GM23338 (cell line): ENCODE measurements at regions not wholly inside any gene's neighbourhood (a gene's known extent, or its start where the extent isn't known, plus 50 kb on each side); places are given as distances from the start of the nearest gene placed in this dataset.

Experiments used
- ATAC-seq: fragments of 200-7000 bp; cut with Tn5 transposase; 3 replicates; pipeline ENCODE4 v1.9.1; 2020
- DNase-seq: peaks from one replicate; pipeline ENCODE4 v3.0.0-alpha.2; 2015; ENCODE audit warnings: low spot score
- H2AFZ ChIP-seq: fragments of 200-600 bp; sonication (generic); 2 replicates; pipeline ENCODE4 v1.8.0; 2016; ENCODE audit warnings: antibody characterized with exemption, mild to moderate bottlenecking, moderate library complexity
- H3F3A ChIP-seq: fragments of 200-600 bp; sonication (generic); replicated peaks from 2 replicates; pipeline ENCODE4 v1.8.0; 2017; ENCODE audit warnings: antibody characterized with exemption, mixed run types, low read depth
- H3K27ac ChIP-seq: fragments of 200-600 bp; sonication (generic); 2 replicates; pipeline ENCODE4 v1.6.1; 2016; ENCODE audit warnings: low read depth
- H3K27me3 ChIP-seq: fragments of 200-600 bp; sonication (generic); 2 replicates; pipeline ENCODE4 v1.8.0; 2016; ENCODE audit warnings: mild to moderate bottlenecking, mixed run types, moderate library complexity; ENCODE audit not compliant: insufficient read depth
- H3K36me3 ChIP-seq: fragments of 200-600 bp; sonication (generic); 2 replicates; pipeline ENCODE4 v1.8.0; 2016; ENCODE audit warnings: mild to moderate bottlenecking; ENCODE audit not compliant: insufficient read depth
- H3K4me1 ChIP-seq: fragments of 200-600 bp; sonication (generic); 2 replicates; pipeline ENCODE4 v1.8.0; 2016; ENCODE audit warnings: mild to moderate bottlenecking, moderate library complexity; ENCODE audit not compliant: insufficient read depth
- H3K4me2 ChIP-seq: fragments of 200-600 bp; sonication (generic); 2 replicates; pipeline ENCODE4 v1.7.1; 2017; ENCODE audit warnings: mixed run types
- H3K4me3 ChIP-seq: fragments of 200-600 bp; sonication (generic); 2 replicates; pipeline ENCODE4 v1.6.1; 2016; ENCODE audit warnings: mixed run types
- H3K79me2 ChIP-seq: fragments of 200-600 bp; sonication (generic); replicated peaks from 2 replicates; pipeline ENCODE4 v1.8.0; 2017; ENCODE audit warnings: mild to moderate bottlenecking; ENCODE audit not compliant: insufficient read depth
- H3K9me2 ChIP-seq: fragments of 200-600 bp; sonication (generic); 2 replicates; pipeline ENCODE4 v1.8.0; 2017; ENCODE audit not compliant: insufficient read depth
- H4K20me1 ChIP-seq: fragments of 200-600 bp; sonication (generic); replicated peaks from 2 replicates; pipeline ENCODE4 v1.8.0; 2017; ENCODE audit warnings: mild to moderate bottlenecking; ENCODE audit not compliant: insufficient read depth
- H3K27ac Mint-ChIP-seq: 2 replicates; pipeline ENCODE4 v1.8.0; 2020; ENCODE audit warnings: inconsistent platforms, mild to moderate bottlenecking, moderate library complexity, mixed read lengths
- H3K27me3 Mint-ChIP-seq: 3 replicates; pipeline ENCODE4 v1.8.0; 2022; ENCODE audit warnings: low read depth, mild to moderate bottlenecking, moderate library complexity, mixed read lengths, inconsistent platforms; ENCODE audit not compliant: insufficient read depth, poor library complexity
- H3K36me3 Mint-ChIP-seq: 3 replicates; pipeline ENCODE4 v1.8.0; 2021; ENCODE audit warnings: low read depth, mild to moderate bottlenecking, inconsistent platforms, moderate library complexity, mixed read lengths
- H3K4me1 Mint-ChIP-seq: 3 replicates; pipeline ENCODE4 v1.8.0; 2020; ENCODE audit warnings: mild to moderate bottlenecking, inconsistent platforms, mixed read lengths
- H3K4me3 Mint-ChIP-seq: 3 replicates; pipeline ENCODE4 v1.8.0; 2021; ENCODE audit warnings: moderate library complexity, mild to moderate bottlenecking, inconsistent platforms, mixed read lengths
- H3K9me3 Mint-ChIP-seq: 3 replicates; pipeline ENCODE4 v1.8.0; 2020; ENCODE audit warnings: moderate library complexity, mild to moderate bottlenecking, inconsistent platforms, mixed read lengths
- CREB1 ChIP-seq: fragments of 250-450 bp; sonication (Bioruptor Pico); IDR thresholded peaks from 2 replicates; pipeline ENCODE4 v1.5.0; 2020; ENCODE audit warnings: low read depth, mild to moderate bottlenecking, moderate library complexity
- CTCF ChIP-seq, 2 experiments: fragments of 200-600 bp in 1 of 2; sonication (generic) in 1 of 2; conservative IDR thresholded peaks; 2 replicates each; pipeline versions ENCODE4 v1.5.1 to v1.6.1; 2016 to 2017; ENCODE audit warnings: antibody characterized with exemption in 2 of 2, low read depth in 2 of 2, mild to moderate bottlenecking in 2 of 2, moderate library complexity in 1 of 2
- ETS1 ChIP-seq: IDR thresholded peaks from 2 replicates; pipeline ENCODE4 v1.6.1; 2016; ENCODE audit warnings: antibody characterized with exemption
- EZH2 ChIP-seq: fragments of 200-600 bp; sonication (generic); IDR thresholded peaks from one replicate; pipeline ENCODE4 v1.8.0; 2017; ENCODE audit warnings: antibody characterized with exemption, mild to moderate bottlenecking, low read depth; ENCODE audit not compliant: unreplicated experiment
- JUNB ChIP-seq: IDR thresholded peaks from one replicate; pipeline ENCODE4 v1.6.1; 2016; ENCODE audit warnings: antibody characterized with exemption; ENCODE audit not compliant: unreplicated experiment
- REST ChIP-seq: IDR thresholded peaks from one replicate; pipeline ENCODE4 v1.6.1; 2018; ENCODE audit warnings: antibody characterized with exemption; ENCODE audit not compliant: unreplicated experiment
- ZNF114 ChIP-seq: fragments of 250-450 bp; sonication (Bioruptor Pico); IDR thresholded peaks from 2 replicates; pipeline ENCODE4 v1.5.0; 2020; ENCODE audit warnings: mild to moderate bottlenecking, moderate library complexity
- ZNF331 ChIP-seq: fragments of 250-450 bp; sonication (Bioruptor Pico); IDR thresholded peaks from 2 replicates; pipeline ENCODE4 v1.5.0; 2020; ENCODE audit warnings: low read depth, mild to moderate bottlenecking, moderate library complexity

- Histone ChIP-seq H3K4me2 (peak overlapping the region; percentile 30; the same call in 1 of the 2 replicates), H4K20me1 (no peaks in the 10 kb centered on the region), H3K4me1 (peaks cover 50% of the 10 kb centered on the region), H3K27me3 (no peaks in the 10 kb centered on the region), H3K36me3 (no peaks in the 10 kb centered on the region), H3K4me3 (no peak overlapping the region), H2AFZ (no peak overlapping the region), H3K79me2 (no peaks in the 10 kb centered on the region; the same call in 1 of the 2 replicates), H3K27ac (no peak overlapping the region), H3F3A (no peaks in the 10 kb centered on the region), H3K9me2 (no peaks in the 10 kb centered on the region)
- no peak for DNase-seq
- ATAC-seq = peak; percentile 30
- H3K27me3 Mint-ChIP-seq = no peaks in the 10 kb centered on the region
- peak overlapping the region; percentile 21 for H3K27ac Mint-ChIP-seq
- peak overlapping the region; percentile 15; the same call in 1 of the 3 replicates for H3K4me3 Mint-ChIP-seq
- TF ChIP-seq REST (no peak), EZH2 (no peak), ZNF331 (CRISPR knock-in tag) (no peak), CREB1 (CRISPR knock-in tag) (no peak), CTCF (conservative IDR thresholded peaks at IDR 0.05; ENCODE audit: low read depth in 2 of 2) (no peak)
- H3K9me3 Mint-ChIP-seq = no peaks in the 10 kb centered on the region
- H3K36me3 Mint-ChIP-seq = no peaks in the 10 kb centered on the region
- H3K4me1 Mint-ChIP-seq = peaks cover 53% of the 10 kb centered on the region
Measured at GRCh38 chr1:232548691-232549090, 81.2 kb downstream of the SIPA1L2 start.

GRCh38 chr1:232547938-232548484 lies 81.9 kb downstream of the SIPA1L2 start:
- peaks cover 47% of the 10 kb centered on the region for H3K4me1 Mint-ChIP-seq
- no peaks in the 10 kb centered on the region for H3K9me3 Mint-ChIP-seq
- ATAC-seq = no peak
- H3K36me3 Mint-ChIP-seq = no peaks in the 10 kb centered on the region
- H3K27ac Mint-ChIP-seq = no peak overlapping the region
- Histone ChIP-seq H3K27ac (no peak overlapping the region), H2AFZ (no peak overlapping the region), H3K4me3 (no peak overlapping the region), H3K27me3 (no peaks in the 10 kb centered on the region), H3K9me2 (no peaks in the 10 kb centered on the region), H3K36me3 (no peaks in the 10 kb centered on the region), H3F3A (no peaks in the 10 kb centered on the region), H3K79me2 (no peaks in the 10 kb centered on the region; the same call in 1 of the 2 replicates), H3K4me2 (no peak overlapping the region), H4K20me1 (no peaks in the 10 kb centered on the region), H3K4me1 (peaks cover 43% of the 10 kb centered on the region)
- no peak overlapping the region for H3K4me3 Mint-ChIP-seq
- no peak for DNase-seq
- H3K27me3 Mint-ChIP-seq = no peaks in the 10 kb centered on the region
- TF ChIP-seq JUNB (no peak), ZNF331 (CRISPR knock-in tag) (no peak), ETS1 (no peak), REST (no peak), ZNF114 (no peak)
